ENCODE measurements at regions not wholly inside any gene's neighbourhood (a gene's known extent, or its start where the extent isn't known, plus 50 kb on each side); places are given as distances from the start of the nearest gene placed in this dataset.

DNA sequence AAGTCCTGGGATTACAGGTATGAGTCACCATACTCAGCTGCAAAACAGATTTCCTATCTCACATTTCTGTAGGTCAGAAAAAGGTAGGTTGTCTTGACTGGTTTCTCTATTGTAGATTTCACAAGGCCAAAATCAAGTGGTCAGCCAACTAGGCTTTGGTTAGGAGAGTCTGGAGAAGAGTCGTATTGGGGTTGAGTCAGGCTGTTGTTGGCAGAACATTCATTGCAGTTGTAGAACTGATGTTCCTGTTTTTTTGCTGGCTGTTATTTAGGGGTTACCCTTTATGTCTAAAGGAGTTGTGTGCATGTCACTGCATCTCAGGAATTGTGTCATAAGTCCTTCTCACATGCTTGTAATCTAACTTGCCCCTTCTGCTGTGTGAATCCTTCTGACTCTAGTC, 814.2 kb upstream of the GRAMD2B start:
- TF ChIP-seq, protein P1, sequence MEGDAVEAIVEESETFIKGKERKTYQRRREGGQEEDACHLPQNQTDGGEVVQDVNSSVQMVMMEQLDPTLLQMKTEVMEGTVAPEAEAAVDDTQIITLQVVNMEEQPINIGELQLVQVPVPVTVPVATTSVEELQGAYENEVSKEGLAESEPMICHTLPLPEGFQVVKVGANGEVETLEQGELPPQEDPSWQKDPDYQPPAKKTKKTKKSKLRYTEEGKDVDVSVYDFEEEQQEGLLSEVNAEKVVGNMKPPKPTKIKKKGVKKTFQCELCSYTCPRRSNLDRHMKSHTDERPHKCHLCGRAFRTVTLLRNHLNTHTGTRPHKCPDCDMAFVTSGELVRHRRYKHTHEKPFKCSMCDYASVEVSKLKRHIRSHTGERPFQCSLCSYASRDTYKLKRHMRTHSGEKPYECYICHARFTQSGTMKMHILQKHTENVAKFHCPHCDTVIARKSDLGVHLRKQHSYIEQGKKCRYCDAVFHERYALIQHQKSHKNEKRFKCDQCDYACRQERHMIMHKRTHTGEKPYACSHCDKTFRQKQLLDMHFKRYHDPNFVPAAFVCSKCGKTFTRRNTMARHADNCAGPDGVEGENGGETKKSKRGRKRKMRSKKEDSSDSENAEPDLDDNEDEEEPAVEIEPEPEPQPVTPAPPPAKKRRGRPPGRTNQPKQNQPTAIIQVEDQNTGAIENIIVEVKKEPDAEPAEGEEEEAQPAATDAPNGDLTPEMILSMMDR (IDR thresholded peaks at IDR 0.05): no peak
- TF ChIP-seq EP300 (IDR thresholded peaks at IDR 0.05): no peak
- TF ChIP-seq POLR2A (IDR thresholded peaks at IDR 0.05; ENCODE audit: low read depth): no peak
- TF ChIP-seq POLR2AphosphoS5 (IDR thresholded peaks at IDR 0.05): no peak

All from esophagus muscularis mucosa (tissue), 4 donors.